GM18867 (cell line): ENCODE measurements at regions not wholly inside any gene's neighbourhood (a gene's known extent, or its start where the extent isn't known, plus 50 kb on each side); places are given as distances from the start of the nearest gene placed in this dataset.

Experiments used
- ATAC-seq: cut with Tn5 transposase; IDR thresholded peaks from one replicate; pipeline ENCODE4 v1.9.1; 2021; ENCODE audit warnings: mild to moderate bottlenecking, moderate library complexity; ENCODE audit not compliant: unreplicated experiment

GRCh38 chr16:86134802-86135461 lies 236.0 kb downstream of the IRF8 start:
- no peak for ATAC-seq

GRCh38 chr16:86137359-86137758 lies 238.4 kb downstream of the IRF8 start:
- ATAC-seq = no peak

DNA sequence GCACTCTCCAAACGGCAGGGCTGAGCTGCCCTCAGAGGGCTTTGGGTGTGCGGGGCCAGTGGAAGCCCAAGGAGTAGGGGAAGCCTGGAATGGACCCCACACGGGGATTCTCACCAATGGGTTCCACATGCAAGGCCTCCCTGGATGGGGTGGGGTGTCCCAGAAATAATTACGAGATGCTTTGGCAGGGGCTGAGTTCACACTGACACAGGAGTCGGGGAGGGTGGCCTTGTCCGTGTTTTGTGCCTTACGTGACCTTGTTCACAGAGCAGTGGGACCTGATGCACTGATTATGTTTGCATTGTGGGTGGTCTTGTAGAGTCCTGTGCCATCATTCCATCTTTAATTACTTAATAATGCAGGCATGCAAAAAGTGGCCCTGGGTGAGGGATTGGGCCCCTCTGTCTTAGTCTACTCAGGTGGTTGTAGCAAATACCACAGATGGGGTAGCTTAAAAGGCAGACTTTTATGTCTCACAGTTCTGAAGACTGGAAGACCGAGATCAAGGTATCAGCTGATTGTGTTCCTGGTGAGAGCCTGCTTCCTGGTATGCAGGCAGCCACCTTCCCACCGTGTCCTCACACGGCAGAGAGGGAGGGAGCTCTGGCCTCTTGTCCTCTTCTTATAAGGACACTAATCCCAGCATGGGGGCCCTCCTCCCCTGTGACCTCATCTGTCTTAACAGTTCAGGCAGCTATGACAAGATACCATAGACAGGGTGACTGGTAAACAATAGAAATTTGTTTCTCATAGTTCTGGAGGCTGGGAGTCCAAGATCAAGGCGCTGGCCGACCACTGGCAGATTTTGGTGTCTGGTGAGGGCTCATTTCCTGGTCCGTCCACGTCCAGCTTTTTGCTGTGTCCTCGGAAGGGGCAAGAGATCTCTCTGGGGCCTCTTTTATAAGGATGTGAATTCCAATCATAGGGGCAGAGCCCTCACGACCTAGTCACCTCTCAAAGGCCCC lies 239.4 kb downstream of the IRF8 start:
- no peak for ATAC-seq

- ATAC-seq = no peak
Observed at GRCh38 chr16:86142801-86143236, 243.9 kb downstream of the IRF8 start.

- ATAC-seq = no peak
Observed at GRCh38 chr16:86143666-86144065, 244.7 kb downstream of the IRF8 start.

DNA sequence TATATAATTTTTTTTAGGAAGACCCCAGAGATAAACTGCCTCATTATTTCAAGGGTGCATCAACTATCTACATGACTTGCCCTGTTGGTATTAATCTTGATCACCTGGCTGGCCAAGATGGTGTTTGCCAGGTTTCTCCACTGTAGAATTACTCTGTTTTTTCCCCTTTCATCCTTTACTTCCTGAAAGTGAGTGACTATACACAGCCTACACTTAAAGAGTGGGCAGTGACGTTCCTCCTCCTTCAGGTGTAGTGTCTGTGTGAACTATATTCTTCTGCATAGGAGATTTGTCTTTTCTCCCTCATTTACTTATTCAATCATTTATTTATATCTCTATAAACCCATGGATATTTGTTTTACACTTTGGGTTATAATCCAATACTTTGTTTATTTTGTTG lies 246.7 kb downstream of the IRF8 start:
- ATAC-seq = no peak

GRCh38 chr16:86150641-86151238 lies 251.8 kb downstream of the IRF8 start:
- no peak for ATAC-seq

DNA sequence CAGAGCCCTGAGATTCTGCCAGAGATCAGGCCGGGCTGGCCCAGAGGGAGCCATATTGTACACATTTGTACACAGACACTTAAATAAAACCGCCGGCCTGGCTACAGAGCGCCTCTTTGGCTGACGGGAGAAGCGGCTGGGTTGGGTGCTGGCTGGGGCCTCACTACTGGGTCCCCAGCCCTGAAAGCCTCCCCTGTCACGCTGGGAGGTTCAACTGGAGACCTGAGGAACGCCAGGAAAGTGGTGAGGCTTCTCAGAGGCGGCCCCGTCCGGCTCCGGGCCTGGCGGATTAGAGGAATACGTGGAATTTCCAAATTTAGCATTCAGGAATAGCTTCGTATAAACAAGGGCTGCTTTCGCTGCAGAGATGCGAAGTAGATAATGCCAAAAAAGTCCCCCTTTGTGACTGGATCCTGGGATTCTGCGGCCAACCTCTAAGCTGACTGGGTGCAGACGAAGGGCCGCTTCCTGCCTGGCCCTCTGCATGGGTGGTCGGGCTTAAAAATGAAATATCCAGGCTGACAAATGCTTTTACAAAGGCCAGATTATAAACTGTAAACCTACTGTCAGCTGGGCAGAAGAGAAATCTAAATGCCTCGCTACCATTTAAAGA lies 252.4 kb downstream of the IRF8 start:
- no peak for ATAC-seq

- ATAC-seq = no peak
Observed at GRCh38 chr16:86156155-86156554, 257.2 kb downstream of the IRF8 start.

DNA sequence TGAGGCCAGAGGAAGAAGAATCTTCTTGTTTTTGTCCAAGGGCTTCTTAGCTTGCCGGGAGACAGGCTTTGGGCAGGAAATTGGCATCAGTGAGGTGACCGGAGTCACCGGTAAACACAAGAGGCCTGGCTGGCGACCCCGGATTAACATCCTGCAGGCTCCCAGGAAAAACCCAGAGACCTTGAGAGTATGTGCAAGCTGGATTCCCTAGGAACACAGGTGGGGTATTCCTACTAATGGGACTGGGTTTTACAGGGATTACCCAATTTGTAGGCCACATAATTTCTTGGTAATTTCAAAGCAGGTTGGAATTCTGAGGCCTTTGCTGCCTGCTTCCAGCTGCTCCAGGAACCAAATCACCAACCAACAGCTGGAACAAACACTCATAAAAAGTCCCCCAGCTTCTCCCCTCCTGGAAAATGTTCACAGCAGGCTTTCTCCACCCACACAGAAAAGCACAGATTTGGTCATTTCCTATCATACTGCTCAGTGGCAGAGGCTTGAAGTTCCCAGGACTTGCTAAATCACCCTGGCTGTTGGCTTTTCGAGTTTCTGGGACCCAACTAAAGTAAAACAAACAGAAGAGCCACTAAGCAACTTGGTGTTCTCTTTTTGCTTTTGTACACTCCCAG lies 258.8 kb downstream of the IRF8 start:
- ATAC-seq = no peak

DNA sequence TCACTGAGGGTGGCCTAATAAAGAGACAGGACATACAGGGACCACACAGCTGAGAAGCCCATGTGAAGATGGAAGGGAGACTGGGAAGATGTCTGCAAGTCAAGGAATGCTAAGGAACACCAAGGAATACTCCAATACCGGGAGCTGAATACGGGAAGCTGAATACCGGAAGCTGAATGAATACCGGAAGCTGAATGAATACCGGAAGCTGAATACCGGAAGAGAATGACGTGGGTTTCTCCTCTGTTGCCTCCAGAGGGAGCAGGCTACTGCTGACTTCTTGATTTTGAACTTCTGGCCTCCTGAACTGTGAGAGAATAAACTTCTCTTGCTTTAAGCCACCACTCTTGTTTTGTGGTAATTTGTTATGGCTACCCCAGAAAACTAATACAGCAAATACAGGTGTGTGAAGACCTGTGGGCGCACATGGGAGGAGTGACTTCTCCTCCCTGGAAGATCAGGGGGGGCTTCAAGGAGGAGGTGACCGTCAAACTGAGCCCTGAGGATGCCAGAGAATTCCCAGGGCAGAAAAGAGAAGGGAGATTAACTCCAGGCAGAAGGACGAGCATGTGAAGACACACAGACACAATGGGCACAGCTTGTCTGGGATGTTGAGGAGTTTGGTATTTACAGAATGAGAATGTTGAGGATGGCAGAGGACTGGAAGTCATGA lies 259.9 kb downstream of the IRF8 start:
- ATAC-seq = no peak

DNA sequence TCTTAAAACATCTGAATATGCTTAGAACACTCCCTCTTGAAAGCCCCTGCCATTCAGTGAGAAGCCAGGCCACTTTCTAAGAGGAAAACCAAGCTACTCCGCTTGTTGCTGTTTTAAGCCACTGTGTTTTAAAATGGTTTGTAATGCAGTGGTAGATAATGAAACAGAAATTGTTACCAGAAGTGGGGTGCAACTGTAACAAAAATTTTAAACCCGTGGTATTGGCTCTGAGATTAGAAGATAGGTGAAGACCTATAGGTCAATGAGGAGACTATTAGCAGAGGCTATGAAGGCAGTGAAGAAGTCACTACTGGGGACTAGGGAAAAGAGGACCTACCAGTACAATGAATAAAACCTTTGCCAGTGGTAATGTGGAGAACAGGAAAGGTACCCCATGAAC lies 266.5 kb downstream of the IRF8 start:
- no peak for ATAC-seq

DNA sequence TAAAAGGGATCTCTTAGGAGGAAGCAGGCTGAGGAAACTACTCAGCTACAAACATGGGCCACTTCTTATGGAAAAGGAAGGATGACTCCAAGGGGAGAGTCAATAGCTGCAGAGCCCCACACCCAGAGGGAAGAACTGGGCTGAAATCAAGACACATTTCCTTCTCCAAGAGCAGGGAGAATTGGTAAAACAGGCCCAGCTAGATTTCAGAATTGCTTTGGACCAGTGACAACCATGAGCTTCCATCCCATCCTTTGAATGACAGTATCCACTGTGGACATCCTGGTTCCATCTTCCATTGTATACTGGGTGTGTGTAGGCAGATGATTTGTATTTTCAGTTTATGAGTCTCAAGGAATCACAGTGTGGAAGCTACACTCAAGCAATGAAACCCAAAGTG lies 267.5 kb downstream of the IRF8 start:
- no peak for ATAC-seq

DNA sequence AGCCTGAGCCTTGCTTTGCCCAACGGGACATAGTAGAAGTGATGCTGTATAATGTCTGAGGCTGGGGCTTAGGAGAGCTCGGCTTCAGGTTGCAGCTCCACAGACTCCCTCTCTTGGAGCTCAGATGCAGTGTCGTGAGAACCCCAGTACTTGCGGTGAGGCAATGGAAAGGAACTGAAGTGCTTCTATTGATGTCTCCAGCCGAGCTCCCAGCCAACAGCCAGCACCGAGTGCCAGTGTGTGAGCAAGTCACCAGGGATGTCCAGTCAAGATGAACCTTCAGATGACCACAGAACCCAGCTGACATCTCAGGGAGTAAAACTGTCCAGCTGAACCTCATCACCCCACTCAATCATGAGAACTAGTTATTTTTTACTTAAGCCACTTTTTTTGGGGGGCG lies 268.1 kb downstream of the IRF8 start:
- ATAC-seq = no peak

DNA sequence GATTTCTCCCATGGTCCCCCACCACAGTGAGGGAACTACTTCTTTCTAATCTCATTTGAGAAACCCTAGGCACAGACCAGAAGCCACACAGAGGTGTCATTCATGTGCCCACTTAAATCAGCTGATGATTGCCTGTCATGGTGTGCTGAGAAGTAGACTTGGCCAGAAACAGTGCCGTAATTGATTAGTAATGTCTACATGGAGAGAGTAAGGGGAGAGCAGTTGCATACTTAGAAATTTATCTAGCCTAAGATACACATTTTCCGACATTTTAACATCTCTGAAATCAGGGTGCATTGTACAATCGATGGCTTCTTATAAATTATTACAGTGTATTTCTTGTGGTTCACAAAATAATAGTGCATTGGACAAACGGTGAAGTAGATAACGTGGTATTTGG lies 271.8 kb downstream of the IRF8 start:
- ATAC-seq = no peak

DNA sequence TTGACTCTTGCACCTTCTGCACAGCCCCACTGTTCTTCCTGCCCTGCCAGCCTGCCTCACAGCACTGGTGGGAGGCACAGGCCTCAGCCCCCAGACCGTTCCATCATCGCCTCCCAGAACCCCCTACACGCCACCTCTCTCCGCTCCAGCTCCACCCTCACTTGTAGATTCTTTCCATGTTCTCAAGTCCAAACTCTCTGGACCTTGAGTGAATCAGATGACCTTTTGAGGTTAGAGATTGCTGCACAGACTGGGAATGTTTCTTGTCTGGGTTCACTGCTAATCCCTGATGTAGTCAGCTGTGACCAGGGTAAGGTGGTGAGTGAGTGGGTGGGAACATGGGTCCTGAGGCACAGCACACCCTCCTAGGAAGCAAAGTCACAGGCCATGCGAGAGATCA lies 272.4 kb downstream of the IRF8 start:
- ATAC-seq = no peak

DNA sequence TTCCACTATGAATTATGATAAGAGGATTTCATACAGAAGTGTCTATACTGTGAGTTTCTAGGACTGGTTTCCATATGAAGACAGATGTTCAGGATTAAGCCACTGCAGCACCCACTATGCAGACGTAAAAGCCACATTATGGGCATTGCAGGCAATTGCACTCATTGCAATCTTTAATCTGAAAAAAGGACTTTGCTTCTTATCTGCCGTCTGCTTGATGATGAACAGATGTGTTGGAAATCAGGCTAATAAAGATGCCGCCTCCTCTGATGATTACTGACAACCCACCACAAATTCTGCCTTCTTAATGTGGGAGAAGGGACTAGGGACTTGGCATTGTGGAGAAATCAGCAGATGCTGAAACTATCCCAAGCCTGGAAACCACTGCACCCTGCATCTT lies 276.9 kb downstream of the IRF8 start:
- ATAC-seq = no peak

DNA sequence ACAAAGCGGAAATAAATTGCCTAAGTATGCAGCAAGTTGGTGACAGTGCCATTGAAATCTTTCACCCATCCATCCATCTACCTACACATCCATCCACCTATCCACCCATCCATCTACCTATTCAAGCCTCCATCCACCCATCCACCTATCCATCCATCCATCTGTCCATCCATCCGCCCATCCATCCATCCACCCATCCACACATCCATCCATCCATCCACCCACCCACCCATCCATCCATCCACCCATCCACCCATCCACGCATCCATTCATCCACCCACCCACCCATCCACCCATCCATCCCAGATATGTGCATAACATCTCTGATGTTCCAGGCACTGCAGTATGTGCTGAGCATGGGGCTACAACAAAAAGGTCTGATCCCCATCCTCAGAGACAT lies 277.5 kb downstream of the IRF8 start:
- no peak for ATAC-seq

DNA sequence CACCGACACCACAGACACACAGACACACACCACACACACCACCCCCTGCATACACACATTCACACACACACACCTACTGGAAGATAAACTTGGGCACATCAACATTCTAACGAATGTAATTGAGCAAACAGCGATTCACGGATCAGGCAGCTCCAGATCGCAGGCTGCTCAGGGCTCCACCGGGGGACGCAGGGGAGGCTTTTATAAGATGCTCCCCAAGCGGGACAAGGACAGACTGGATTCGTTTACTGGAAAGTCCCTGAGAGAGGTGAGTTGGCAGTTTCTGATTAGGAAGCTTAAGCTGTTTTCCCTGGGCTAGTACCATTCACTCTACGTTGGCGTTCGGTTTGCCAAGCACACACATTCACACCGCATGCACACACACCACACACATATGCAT lies 281.3 kb downstream of the IRF8 start:
- ATAC-seq = no peak

- ATAC-seq = no peak
Observed at GRCh38 chr16:86180780-86181179, 281.8 kb downstream of the IRF8 start.
